ENCODE measurements at regions not wholly inside any gene's neighbourhood (a gene's known extent, or its start where the extent isn't known, plus 50 kb on each side); places are given as distances from the start of the nearest gene placed in this dataset.
A peak's percentile ranks its signal among the peaks of the same experiment; 100 is the strongest.
"Not testable (repeated sequence)": the region's sequence is repeated elsewhere in the genome, so short reads cannot be mapped to it uniquely, and the experiment has no call there.

GRCh38 chr4:184902550-184902949, 76.8 kb upstream of the ACSL1 start:
- DNase-seq (ENCODE audit: insufficient read length, low spot score) (no peak), FAIRE-seq (no peak)
- TF ChIP-seq POLR2AphosphoS5 (IDR thresholded peaks at IDR 0.05; ENCODE audit: low read depth, low read length) = no peak
- no peak for TF ChIP-seq PAX5 (IDR thresholded peaks at IDR 0.05; ENCODE audit: insufficient read depth, low read length, severe bottlenecking)
- TF ChIP-seq POU2F2 (IDR thresholded peaks at IDR 0.05; ENCODE audit: low read depth, low read length) = no peak
- no peak for TF ChIP-seq POLR2A (IDR thresholded peaks at IDR 0.05; ENCODE audit: low read depth, low read length)
- TF ChIP-seq SPI1 (IDR thresholded peaks at IDR 0.05; ENCODE audit: low read depth, low read length) = no peak
- TF ChIP-seq TAF1 (IDR thresholded peaks at IDR 0.05; ENCODE audit: low read depth, low read length) = no peak

GRCh38 chr4:184906480-184907097, 80.8 kb upstream of the ACSL1 start:
- DNase-seq (ENCODE audit: insufficient read length, low spot score) (no peak), FAIRE-seq (peak; percentile 52)
- TF ChIP-seq TAF1 (IDR thresholded peaks at IDR 0.05; ENCODE audit: low read depth, low read length) = no peak
- TF ChIP-seq POU2F2 (IDR thresholded peaks at IDR 0.05; ENCODE audit: low read depth, low read length) = no peak
- no peak for TF ChIP-seq PAX5 (IDR thresholded peaks at IDR 0.05; ENCODE audit: insufficient read depth, low read length, severe bottlenecking)
- no peak for TF ChIP-seq POLR2A (IDR thresholded peaks at IDR 0.05; ENCODE audit: low read depth, low read length)
- no peak for TF ChIP-seq SPI1 (IDR thresholded peaks at IDR 0.05; ENCODE audit: low read depth, low read length)

- peak; percentile 83 for FAIRE-seq
- TF ChIP-seq PAX5 (IDR thresholded peaks at IDR 0.05; ENCODE audit: insufficient read depth, low read length, severe bottlenecking) (no peak), POU2F2 (IDR thresholded peaks at IDR 0.05; ENCODE audit: low read depth, low read length) (no peak), POLR2AphosphoS5 (IDR thresholded peaks at IDR 0.05; ENCODE audit: low read depth, low read length) (no peak), TAF1 (IDR thresholded peaks at IDR 0.05; ENCODE audit: low read depth, low read length) (no peak), POLR2A (IDR thresholded peaks at IDR 0.05; ENCODE audit: low read depth, low read length) (no peak), SPI1 (IDR thresholded peaks at IDR 0.05; ENCODE audit: low read depth, low read length) (no peak)
These were observed 81.4 kb upstream of the ACSL1 start for GRCh38 chr4:184907216-184907615.

GRCh38 chr4:184907810-184908209, 82.0 kb upstream of the ACSL1 start:
- FAIRE-seq (no peak), DNase-seq (ENCODE audit: insufficient read length, low spot score) (no peak)
- no peak for TF ChIP-seq PAX5 (IDR thresholded peaks at IDR 0.05; ENCODE audit: insufficient read depth, low read length, severe bottlenecking)
- TF ChIP-seq POU2F2 (IDR thresholded peaks at IDR 0.05; ENCODE audit: low read depth, low read length) = no peak
- no peak for TF ChIP-seq TAF1 (IDR thresholded peaks at IDR 0.05; ENCODE audit: low read depth, low read length)
- TF ChIP-seq SPI1 (IDR thresholded peaks at IDR 0.05; ENCODE audit: low read depth, low read length) = no peak
- TF ChIP-seq POLR2A (IDR thresholded peaks at IDR 0.05; ENCODE audit: low read depth, low read length) = no peak
- TF ChIP-seq POLR2AphosphoS5 (IDR thresholded peaks at IDR 0.05; ENCODE audit: low read depth, low read length) = no peak

More at GRCh38 chr4:184907216-184907615, 81.4 kb upstream of the ACSL1 start:
- DNase-seq (ENCODE audit: insufficient read length, low spot score) = no peak

GRCh38 chr4:184911310-184911709, 85.5 kb upstream of the ACSL1 start:
- DNase-seq (ENCODE audit: insufficient read length, low spot score) (no peak), FAIRE-seq (no peak)
- no peak for TF ChIP-seq POU2F2 (IDR thresholded peaks at IDR 0.05; ENCODE audit: low read depth, low read length)

GRCh38 chr4:184913356-184914143, 87.8 kb upstream of the ACSL1 start:
- DNase-seq (ENCODE audit: insufficient read length, low spot score) (no peak), FAIRE-seq (no peak)
- TF ChIP-seq POU2F2 (IDR thresholded peaks at IDR 0.05; ENCODE audit: low read depth, low read length) (no peak), POLR2A (IDR thresholded peaks at IDR 0.05; ENCODE audit: low read depth, low read length) (no peak), PAX5 (IDR thresholded peaks at IDR 0.05; ENCODE audit: insufficient read depth, low read length, severe bottlenecking) (no peak), SPI1 (IDR thresholded peaks at IDR 0.05; ENCODE audit: low read depth, low read length) (no peak), POLR2AphosphoS5 (IDR thresholded peaks at IDR 0.05; ENCODE audit: low read depth, low read length) (no peak), TAF1 (IDR thresholded peaks at IDR 0.05; ENCODE audit: low read depth, low read length) (no peak)

- not testable (repeated sequence) for FAIRE-seq; DNase-seq (ENCODE audit: insufficient read length, low spot score)
These were observed 93.0 kb upstream of the ACSL1 start for GRCh38 chr4:184918799-184919198.

GRCh38 chr4:184921456-184921855, 95.7 kb upstream of the ACSL1 start:
- FAIRE-seq = no peak
- no peak for TF ChIP-seq POU2F2 (IDR thresholded peaks at IDR 0.05; ENCODE audit: low read depth, low read length)

GRCh38 chr4:184922301-184922700, 96.0 kb upstream of the HELT start:
- no peak for TF ChIP-seq POLR2A (IDR thresholded peaks at IDR 0.05; ENCODE audit: low read depth, low read length)
- TF ChIP-seq POLR2AphosphoS5 (IDR thresholded peaks at IDR 0.05; ENCODE audit: low read depth, low read length) = no peak
- no peak for TF ChIP-seq POU2F2 (IDR thresholded peaks at IDR 0.05; ENCODE audit: low read depth, low read length)
- no peak for TF ChIP-seq SPI1 (IDR thresholded peaks at IDR 0.05; ENCODE audit: low read depth, low read length)
- TF ChIP-seq TAF1 (IDR thresholded peaks at IDR 0.05; ENCODE audit: low read depth, low read length) = no peak
- no peak for TF ChIP-seq PAX5 (IDR thresholded peaks at IDR 0.05; ENCODE audit: insufficient read depth, low read length, severe bottlenecking)
- FAIRE-seq (no peak), DNase-seq (ENCODE audit: insufficient read length, low spot score) (no peak)

More at GRCh38 chr4:184921456-184921855, 95.7 kb upstream of the ACSL1 start:
- no peak for DNase-seq (ENCODE audit: insufficient read length, low spot score)

- DNase-seq (ENCODE audit: insufficient read length, low spot score) (no peak), FAIRE-seq (no peak)
- no peak for TF ChIP-seq POLR2A (IDR thresholded peaks at IDR 0.05; ENCODE audit: low read depth, low read length)
- TF ChIP-seq POU2F2 (IDR thresholded peaks at IDR 0.05; ENCODE audit: low read depth, low read length) = no peak
- no peak for TF ChIP-seq TAF1 (IDR thresholded peaks at IDR 0.05; ENCODE audit: low read depth, low read length)
- no peak for TF ChIP-seq POLR2AphosphoS5 (IDR thresholded peaks at IDR 0.05; ENCODE audit: low read depth, low read length)
- TF ChIP-seq PAX5 (IDR thresholded peaks at IDR 0.05; ENCODE audit: insufficient read depth, low read length, severe bottlenecking) = no peak
- TF ChIP-seq SPI1 (IDR thresholded peaks at IDR 0.05; ENCODE audit: low read depth, low read length) = no peak
These were observed 93.8 kb upstream of the HELT start for GRCh38 chr4:184924516-184924915.

All from GM12891 (cell line).